ENCODE measurements at regions not wholly inside any gene's neighbourhood (a gene's known extent, or its start where the extent isn't known, plus 50 kb on each side); places are given as distances from the start of the nearest gene placed in this dataset.

DNA sequence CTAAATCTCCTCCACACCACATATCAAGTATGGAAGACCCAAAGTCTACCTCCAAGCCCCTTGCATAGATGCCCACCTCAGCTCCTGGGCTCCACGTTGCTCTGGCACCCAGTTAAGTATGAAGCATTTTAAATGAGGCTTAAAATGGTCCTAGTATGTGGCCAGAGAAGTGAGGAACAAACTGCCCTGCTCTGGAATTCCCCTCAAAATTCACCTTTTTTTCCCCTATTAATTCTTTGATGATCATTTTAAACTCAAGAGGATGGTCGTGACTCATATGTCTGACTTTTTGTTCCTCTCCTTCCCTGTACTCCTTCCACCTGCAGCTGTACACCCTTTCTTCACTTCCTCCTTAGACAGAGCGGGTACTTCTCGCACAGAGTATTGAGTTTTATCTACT is 234.5 kb upstream of the MYOCD start:
- Histone ChIP-seq H3K9me3 (no peaks in the 10 kb centered on the region), H3K4me1 (no peaks in the 10 kb centered on the region), H3K4me3 (no peak overlapping the region), H3K27ac (no peak overlapping the region), H3K36me3 (no peaks in the 10 kb centered on the region), H3K27me3 (no peaks in the 10 kb centered on the region)
- TF ChIP-seq POLR2A (IDR thresholded peaks at IDR 0.05) (no peak), EP300 (IDR thresholded peaks at IDR 0.05) (no peak), POLR2AphosphoS5 (IDR thresholded peaks at IDR 0.05) (no peak)
- TF ChIP-seq, protein P1, sequence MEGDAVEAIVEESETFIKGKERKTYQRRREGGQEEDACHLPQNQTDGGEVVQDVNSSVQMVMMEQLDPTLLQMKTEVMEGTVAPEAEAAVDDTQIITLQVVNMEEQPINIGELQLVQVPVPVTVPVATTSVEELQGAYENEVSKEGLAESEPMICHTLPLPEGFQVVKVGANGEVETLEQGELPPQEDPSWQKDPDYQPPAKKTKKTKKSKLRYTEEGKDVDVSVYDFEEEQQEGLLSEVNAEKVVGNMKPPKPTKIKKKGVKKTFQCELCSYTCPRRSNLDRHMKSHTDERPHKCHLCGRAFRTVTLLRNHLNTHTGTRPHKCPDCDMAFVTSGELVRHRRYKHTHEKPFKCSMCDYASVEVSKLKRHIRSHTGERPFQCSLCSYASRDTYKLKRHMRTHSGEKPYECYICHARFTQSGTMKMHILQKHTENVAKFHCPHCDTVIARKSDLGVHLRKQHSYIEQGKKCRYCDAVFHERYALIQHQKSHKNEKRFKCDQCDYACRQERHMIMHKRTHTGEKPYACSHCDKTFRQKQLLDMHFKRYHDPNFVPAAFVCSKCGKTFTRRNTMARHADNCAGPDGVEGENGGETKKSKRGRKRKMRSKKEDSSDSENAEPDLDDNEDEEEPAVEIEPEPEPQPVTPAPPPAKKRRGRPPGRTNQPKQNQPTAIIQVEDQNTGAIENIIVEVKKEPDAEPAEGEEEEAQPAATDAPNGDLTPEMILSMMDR (IDR thresholded peaks at IDR 0.05): no peak
- WGBS: 61% methylated on average over 4 of the region's 4 CpGs
- no peak for DNase-seq (ENCODE audit: low spot score in 2 of 2)

DNA sequence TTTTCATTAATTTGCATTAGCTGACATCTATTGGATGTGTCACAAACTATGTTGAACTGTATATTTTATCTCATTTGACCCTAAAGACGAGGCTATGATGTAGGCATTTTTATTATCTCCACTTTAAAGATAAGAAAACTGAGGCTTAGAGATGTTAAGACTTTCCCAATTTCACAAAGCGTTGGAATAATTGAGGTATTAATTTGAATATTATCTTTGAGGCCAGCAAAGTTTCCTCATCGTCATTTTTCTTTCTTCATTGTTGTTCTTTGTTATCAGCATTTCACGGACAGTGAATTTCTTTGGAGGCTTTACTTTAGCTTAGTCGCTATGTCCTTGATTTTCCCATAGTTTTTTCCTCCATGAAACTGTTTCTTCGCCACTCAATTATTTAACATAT is 227.5 kb upstream of the MYOCD start:
- WGBS: 80% methylated on average over 6 of the region's 6 CpGs
- TF ChIP-seq, protein P1 (IDR thresholded peaks at IDR 0.05): no peak
- no peak for TF ChIP-seq POLR2AphosphoS5 (IDR thresholded peaks at IDR 0.05)
- TF ChIP-seq POLR2A (IDR thresholded peaks at IDR 0.05): no peak
- TF ChIP-seq EP300 (IDR thresholded peaks at IDR 0.05): no peak

DNA sequence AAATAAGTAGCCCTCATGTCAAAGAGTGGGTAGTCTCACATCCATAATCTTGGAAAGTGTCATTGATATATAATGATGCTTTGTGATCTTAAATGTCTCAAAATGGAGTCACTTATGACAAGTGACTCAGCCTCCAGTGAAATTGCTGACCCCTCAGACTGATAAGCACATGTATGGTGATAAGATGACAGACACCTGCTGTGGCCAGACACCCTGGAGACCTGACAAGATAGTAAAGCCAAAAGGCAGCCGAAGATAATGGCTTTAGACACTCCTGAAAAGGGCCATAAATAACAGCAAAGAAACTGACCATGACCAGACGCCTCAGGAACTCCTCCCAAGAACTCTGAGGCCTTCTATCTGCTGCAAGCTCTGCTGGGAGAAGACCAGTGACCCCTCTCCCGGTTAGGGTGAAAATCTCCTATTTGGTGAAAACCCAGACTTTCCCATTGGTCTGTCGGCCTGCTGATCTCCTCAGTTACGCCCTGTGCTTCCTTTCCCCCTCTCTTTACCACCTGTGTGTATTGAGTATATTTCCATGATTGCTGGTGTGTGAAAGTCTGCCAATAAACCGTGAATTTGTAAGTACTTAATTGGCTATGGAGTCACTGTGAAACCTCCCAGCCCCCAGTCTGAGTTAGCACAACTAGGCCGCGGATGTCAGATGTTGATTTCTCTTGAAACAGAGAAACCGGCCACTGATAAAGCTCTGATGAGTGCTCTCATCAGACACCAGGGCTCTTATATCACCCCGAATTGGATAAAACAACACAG is 226.7 kb upstream of the MYOCD start:
- WGBS: 63% methylated on average over 10 of the region's 10 CpGs

More for the DNA sequence above, 227.5 kb upstream of the MYOCD start:
- DNase-seq (ENCODE audit: low spot score in 2 of 2): no peak
- H3K36me3 ChIP-seq: no peaks in the 10 kb centered on the region
- no peak overlapping the region for H3K4me3 ChIP-seq
- peaks cover 4% of the 10 kb centered on the region for H3K9me3 ChIP-seq
- H3K4me1 ChIP-seq: no peaks in the 10 kb centered on the region
- H3K27me3 ChIP-seq: no peaks in the 10 kb centered on the region
- H3K27ac ChIP-seq: no peak overlapping the region

DNA sequence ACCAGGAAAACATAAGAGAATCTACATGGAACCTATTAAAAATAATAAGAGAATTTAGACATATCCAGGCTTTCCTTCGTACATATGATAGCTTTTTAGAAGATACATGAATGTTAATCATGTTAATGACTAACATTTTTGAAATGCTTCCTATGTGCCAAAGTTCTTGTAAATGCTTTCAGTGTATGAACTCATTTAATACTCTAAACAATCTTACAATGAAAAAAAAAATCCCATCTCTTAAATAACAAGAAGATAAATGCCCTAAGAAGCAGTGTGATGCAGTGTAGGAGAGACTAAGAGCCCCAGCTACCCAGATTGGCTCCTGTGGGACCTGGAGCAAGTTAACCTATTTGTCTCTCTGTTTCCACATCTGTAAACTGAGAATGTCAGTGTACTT is 220.4 kb upstream of the MYOCD start:
- Histone ChIP-seq H3K4me1 (no peaks in the 10 kb centered on the region), H3K27me3 (no peaks in the 10 kb centered on the region), H3K27ac (no peak overlapping the region), H3K9me3 (peaks cover 8% of the 10 kb centered on the region), H3K36me3 (no peaks in the 10 kb centered on the region), H3K4me3 (no peak overlapping the region)
- TF ChIP-seq POLR2AphosphoS5 (IDR thresholded peaks at IDR 0.05) (no peak), EP300 (IDR thresholded peaks at IDR 0.05) (no peak)
- TF ChIP-seq, protein P1 (IDR thresholded peaks at IDR 0.05): no peak
- no peak for DNase-seq (ENCODE audit: low spot score in 2 of 2)
- WGBS: 36% methylated on average over 1 of the region's 1 CpG

More for the DNA sequence above, 226.7 kb upstream of the MYOCD start:
- no peaks in the 10 kb centered on the region for H3K4me1 ChIP-seq
- TF ChIP-seq EP300 (IDR thresholded peaks at IDR 0.05) (no peak), POLR2A (IDR thresholded peaks at IDR 0.05) (no peak), POLR2AphosphoS5 (IDR thresholded peaks at IDR 0.05) (no peak)
- TF ChIP-seq, protein P1 (IDR thresholded peaks at IDR 0.05): no peak
- H3K4me3 ChIP-seq: no peak overlapping the region
- H3K27me3 ChIP-seq: no peaks in the 10 kb centered on the region
- H3K27ac ChIP-seq: no peak overlapping the region
- peaks cover 4% of the 10 kb centered on the region for H3K9me3 ChIP-seq
- no peak for DNase-seq (ENCODE audit: low spot score in 2 of 2)
- no peaks in the 10 kb centered on the region for H3K36me3 ChIP-seq

DNA sequence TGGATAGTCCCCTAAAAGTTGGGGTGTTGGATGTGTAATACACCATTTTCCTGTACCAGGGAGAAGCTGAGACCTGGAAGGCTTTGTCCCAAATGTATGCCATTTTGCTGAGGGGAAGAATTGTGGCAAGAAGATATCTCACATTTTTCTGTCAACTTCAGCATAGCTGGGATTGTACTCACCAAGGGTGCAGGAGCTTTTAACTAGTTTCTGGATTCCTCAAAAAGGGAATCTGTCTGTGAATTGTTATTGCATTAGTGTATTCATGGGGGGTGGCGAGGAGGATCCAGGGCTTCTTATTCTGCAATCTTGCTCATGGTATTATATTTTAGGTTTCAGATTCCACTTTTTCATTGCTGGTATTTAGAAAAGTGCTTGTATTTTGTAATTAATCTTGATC is 208.2 kb upstream of the MYOCD start:
- H3K27ac ChIP-seq: no peak overlapping the region
- no peak for DNase-seq (ENCODE audit: low spot score in 2 of 2)
- 92% methylated on average over 1 of the region's 1 CpG for whole genome bisulfite sequencing
- no peaks in the 10 kb centered on the region for H3K27me3 ChIP-seq
- no peak overlapping the region for H3K4me3 ChIP-seq
- TF ChIP-seq, protein P1 (IDR thresholded peaks at IDR 0.05): no peak
- TF ChIP-seq EP300 (IDR thresholded peaks at IDR 0.05): no peak
- H3K4me1 ChIP-seq: no peaks in the 10 kb centered on the region
- H3K9me3 ChIP-seq: peaks cover 6% of the 10 kb centered on the region
- H3K36me3 ChIP-seq: no peaks in the 10 kb centered on the region

Measured in suprapubic skin (tissue), 4 donors.